ENCODE measurements at regions not wholly inside any gene's neighbourhood (a gene's known extent, or its start where the extent isn't known, plus 50 kb on each side); places are given as distances from the start of the nearest gene placed in this dataset.

GRCh38 chr2:216285701-216286100 lies 86.6 kb downstream of the MARCHF4 start:
- no peak for TF ChIP-seq ZNF776 (tag by site-specific recombination; IDR thresholded peaks at IDR 0.05; ENCODE audit: borderline replicate concordance)
- TF ChIP-seq ZNF16 (tag by site-specific recombination; IDR thresholded peaks at IDR 0.05; ENCODE audit: low read depth): no peak
- TF ChIP-seq, protein P1, sequence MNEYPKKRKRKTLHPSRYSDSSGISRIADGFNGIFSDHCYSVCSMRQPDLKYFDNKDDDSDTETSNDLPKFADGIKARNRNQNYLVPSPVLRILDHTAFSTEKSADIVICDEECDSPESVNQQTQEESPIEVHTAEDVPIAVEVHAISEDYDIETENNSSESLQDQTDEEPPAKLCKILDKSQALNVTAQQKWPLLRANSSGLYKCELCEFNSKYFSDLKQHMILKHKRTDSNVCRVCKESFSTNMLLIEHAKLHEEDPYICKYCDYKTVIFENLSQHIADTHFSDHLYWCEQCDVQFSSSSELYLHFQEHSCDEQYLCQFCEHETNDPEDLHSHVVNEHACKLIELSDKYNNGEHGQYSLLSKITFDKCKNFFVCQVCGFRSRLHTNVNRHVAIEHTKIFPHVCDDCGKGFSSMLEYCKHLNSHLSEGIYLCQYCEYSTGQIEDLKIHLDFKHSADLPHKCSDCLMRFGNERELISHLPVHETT (tag by site-specific recombination; IDR thresholded peaks at IDR 0.05): no peak
